Bone marrow (tissue), 2 donors: ENCODE measurements at regions not wholly inside any gene's neighbourhood (a gene's known extent, or its start where the extent isn't known, plus 50 kb on each side); places are given as distances from the start of the nearest gene placed in this dataset.

ENCODE experiments used
- DNase-seq, 2 donors: peaks; one replicate each; lab custom pipeline; 2025; lab: John Stamatoyannopoulos, UW

DNA sequence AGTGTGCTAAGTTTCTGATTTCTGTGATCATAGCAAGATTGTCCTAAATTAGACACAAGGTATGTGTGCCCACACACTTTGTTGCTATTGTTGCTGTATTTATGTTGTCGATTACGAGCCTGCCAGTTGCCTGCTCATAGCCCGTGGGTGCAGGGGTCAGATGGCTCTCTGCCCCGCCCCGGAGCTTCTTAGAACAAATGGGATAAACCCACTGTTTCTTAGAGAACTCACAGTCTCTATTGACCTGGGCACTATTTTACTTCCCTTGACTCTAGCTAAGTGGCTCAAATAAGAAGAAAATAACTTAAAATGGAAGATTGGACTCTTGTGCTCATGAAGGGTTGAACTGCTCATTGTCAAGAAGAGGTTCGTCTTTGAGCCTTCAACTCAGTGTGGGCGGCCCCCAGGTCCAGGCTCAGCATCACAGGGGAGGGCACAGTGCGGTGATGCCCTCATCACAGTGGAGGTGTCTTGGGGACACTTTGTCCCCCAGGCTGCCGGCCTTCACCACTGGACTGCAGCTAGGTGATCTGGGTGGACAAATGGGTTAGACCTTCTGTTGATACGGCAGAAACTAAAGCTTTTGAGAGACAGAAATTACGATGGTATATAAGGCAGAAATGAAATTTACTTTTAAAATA, 155.5 kb downstream of the TENT4A start:
- DNase-seq: no peak

DNA sequence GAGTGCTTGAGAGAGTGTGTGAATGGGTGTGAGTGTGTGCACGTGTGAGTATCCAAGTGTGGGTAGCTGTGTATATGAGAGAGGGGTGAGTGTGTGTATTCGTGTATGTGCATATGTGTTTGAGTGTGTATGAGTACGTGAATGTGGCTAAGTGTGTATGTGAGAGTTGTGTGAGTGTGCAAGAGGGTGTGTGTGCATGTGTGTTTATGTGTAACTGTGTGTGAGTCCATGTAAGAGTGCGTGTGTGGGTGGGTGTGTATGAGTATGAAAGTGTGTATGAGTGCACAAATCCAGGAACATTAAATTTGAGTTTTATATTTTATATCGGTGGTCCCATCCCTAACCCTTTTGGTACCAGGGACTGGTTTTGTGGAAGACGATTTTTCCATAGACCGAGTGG, 156.4 kb downstream of the TENT4A start:
- DNase-seq: no peak

DNA sequence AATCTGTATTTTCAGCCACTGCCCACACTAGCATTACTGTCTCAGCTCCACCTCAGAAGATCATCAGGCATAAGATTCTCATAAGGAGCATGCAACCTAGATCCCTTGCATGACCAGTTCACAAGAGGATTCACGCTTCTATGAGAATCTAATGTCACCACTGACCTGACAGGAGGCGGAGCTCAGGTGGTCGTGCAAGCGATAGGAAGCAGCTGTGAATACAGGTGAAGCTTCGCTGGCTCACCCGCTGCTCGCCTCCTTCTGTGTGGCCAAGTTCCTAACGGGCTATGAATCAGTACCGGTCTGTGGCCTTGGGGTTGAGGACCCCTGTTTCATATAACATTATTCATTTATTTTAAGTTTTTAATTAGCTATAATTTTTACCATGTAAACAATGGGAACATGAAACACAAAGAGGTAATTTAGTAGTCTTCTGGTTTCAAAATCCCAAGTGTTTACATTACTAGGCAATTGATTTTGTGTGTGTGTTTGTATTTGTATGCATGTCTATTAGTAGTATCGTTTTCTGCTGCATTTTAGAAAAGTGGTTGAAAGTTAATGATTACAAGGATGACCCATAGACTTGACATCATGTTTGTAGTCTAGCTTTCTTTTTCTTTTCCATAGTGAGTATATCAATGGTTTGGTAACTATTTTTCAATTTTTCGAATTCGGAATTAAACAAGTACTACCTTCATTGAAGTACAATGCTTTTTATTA, 159.4 kb downstream of the TENT4A start:
- no peak for DNase-seq

DNA sequence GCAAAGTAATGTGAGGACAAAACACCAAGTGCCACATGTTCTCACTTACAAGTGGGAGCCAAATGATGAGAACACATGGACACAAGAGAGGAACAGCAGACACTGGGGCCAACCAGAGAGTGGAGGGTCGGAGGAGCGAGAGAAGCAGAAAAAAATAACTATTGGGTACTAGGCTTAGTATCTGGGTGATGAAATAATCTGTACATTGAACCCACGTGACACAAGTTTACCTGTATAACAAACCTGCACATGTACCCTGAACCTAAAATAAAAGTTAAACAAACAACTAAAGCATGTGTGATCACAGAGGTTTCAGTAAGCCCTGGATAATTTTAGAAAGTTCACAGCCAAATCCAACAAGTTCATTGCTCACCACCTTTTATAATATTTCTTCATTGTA, 160.1 kb downstream of the TENT4A start:
- DNase-seq: no peak

DNA sequence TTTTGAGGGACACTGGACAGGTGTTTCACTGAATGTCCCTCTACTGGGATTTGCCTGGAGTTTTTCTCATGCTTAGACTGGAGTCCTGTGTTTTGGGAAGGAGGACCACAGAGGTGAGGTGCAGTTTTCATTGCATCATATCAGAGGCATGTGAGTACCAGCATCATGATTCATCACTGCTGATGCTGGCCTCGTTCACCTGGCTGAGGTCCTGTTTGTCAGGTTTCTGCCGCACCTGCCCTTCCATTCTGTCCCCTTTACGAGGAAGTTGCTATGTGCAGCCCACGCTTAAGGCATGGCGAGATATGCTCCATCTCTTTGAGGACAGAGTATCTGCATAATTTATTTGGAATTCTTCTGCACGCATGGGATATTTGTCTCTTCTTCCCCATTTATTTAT, 162.1 kb downstream of the TENT4A start:
- no peak for DNase-seq

DNA sequence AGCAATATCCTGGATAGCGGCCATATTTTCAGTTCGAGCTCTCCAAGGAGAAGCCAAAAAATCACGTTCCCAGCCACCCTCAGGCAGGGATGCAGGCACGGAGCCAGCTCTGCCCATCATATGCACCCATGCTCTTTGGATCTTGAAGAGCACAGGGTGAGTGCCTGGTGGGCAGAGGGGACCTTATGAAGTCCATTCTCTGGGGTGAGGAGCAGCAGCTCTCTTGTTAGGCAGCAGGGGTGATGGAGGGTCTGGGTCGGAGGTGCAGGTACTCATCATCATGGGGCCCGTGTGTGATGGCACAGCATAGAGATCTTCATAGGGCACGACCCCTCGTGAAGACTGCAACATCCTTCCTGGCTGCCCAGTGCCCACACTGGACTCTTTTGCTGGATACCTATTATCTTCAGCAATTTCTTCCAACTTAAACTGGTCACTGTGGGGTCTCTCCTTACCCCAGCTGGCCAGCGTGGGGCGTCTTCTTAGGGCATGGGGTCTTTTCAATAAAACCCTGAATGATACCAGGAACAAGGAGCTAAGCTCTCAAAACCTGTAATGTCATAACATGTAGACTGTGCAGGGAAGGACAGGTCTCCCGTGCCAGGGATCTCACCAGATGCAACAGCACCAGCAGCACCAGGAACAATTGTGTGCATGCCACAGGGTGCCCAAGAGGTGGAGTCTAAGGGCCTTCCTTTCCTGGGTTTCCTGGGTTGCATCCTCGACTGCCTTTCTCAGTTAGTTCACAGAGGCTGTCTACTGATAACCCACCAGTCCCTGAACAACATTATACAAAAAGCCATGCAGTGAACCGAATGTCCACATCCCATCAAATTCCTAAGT, 165.0 kb downstream of the TENT4A start:
- no peak for DNase-seq

DNA sequence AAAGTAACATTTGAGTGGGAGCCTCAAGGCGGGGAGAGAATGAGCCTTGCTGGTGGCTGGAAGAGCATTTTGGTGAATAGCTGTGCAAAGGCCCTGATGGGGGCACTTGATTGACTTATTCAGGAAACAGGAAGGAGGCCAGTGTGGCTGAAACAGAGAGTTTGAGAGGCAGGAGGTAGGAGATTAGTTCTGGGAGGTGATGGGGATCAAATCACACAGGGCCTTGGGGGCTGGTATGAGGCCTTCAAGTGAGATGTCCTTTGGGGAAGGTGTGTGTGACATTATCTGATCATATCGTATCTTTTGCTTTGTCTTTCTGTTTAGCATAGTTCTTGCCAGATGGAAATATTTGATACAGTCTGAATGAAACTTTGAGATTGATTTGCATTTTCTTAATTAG, 172.3 kb downstream of the TENT4A start:
- DNase-seq: no peak

DNA sequence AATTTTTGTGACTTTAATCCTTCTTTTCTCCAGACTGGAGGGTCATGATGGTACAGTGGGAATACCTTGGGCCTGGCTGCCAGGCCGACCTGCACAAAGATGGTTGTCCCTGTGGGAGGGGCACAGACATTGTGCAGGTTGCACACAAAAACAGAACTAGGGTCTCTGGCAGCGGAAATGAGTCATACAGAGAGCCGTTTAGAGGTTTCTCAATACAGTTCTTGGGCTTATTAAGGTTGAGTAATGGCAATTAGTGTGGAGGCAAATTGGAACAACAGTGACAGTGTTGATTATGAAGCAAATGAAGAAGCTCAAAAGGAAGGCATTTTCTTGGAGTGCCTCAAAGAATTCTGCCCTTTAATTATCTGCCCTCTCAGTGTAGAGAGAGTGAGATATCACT, 173.6 kb downstream of the TENT4A start:
- DNase-seq: no peak

DNA sequence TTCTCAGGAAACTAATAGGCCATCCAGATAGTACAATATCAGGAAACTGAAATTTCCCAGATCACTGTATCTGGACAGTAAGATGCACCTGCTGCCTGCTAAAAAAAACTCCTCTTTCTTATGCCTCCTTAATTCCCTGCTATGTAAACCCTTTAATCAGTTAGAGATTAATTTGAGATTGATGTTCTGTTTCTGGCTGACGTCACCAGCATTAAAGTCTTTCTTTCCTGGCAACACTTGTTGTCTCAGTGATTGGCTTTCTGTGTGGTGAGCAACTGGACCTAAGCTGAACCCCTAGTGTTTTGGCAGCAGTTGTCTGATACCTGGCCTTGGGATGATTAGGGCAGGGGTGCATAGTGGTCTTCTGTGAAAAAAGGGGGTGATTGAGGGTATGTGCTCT, 175.8 kb downstream of the TENT4A start:
- DNase-seq: no peak

DNA sequence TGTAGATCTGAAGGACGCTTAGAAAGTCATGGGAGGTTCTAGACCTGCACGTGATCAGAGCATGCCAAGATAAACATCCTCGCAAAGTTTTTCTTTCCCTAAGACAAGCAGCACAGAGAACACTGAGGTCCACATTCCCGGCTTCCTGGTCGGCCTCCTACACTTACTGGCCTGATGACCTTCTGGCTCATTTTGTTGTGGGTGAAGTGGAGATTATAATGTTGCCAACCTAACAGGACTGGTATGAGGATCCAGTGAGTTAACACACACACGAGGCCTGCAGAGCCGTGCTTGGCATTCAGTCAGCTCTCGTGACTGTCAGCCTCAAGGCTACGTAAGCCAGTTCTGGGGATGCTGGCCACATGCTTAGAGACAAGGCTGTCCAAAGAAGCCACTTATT, 186.0 kb downstream of the TENT4A start:
- DNase-seq: no peak

DNA sequence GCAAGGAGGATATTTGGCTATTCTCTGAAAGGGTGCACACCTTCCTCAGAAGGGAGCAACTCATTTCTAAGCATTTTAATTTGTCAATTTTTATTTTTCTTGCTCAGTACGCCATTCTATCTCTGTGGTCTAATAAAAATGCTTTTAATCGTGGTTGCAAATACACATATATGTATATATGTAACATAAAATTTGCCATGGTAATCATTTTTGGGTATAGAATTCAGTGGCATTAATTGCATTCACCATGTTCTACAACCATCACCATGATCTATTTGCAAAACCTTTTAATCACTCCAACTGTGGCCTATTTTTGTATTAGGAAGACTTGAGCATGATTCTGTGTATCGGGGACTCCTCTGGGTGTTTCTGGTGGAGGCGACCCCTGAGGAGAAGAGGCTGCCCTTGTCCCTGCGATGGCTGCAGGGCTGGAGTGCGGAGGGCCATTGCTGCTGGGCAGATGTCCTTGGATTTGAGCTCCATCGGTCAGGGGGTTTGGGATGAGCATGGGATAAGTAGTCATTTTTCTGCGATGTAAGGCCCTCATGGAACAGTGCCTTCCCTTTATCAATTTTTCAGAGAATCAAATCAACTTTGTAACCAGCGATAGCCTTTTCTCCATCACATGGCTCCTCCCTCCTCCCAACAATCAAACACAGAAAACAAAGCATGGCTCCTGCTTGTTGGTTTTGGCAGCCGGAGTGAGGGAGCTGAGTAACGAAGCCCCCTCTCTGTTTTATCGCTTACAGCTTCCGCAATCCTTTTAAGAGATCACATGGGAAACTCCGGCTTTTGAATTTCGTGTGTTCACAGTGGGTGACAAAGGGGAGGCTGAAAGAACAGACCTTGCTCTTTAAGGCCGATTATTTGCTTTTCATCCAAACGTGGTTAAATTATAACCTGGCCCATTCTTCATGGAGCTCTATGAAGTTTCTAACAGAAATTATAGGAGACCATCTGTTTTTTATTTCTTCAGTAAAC, 187.3 kb downstream of the TENT4A start:
- DNase-seq: no peak

DNA sequence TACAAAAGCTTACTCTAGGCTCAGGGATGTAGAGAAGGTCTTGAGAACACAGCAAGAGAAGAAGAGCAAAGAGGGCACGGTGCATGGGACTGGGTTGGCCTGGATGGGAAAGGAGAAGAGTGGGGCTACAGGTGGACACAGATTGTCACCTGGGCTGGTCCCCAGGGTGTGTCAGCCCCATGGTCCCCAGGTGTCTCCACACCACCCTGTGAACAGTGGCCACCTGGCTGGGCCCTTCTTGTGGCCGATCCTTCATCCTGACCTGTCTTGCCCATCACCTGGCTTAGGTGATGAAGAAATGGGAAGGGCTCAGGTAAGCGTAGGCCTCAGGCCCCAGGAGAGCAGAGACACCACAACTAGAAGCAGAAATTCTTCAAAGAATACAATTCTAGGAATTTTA, 188.9 kb downstream of the TENT4A start:
- no peak for DNase-seq

DNA sequence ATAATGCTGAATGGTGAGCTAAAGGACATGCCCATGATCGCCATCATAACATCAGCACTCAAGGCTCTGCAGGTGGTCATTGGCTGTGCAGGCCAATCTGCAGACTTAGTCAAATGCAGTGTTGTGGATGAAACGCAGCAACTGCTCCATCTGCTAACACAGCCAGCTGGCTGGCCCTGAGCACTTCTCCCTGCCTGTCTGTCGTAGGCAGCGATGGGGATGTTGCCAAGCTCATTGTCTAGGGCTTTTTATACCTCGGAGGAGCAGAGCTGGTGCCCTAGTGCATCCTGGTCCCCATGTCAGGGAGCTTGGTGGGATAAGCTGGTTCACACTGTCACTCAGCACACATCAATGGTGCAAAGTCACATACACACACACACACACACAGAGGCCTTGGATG, 189.4 kb downstream of the TENT4A start:
- no peak for DNase-seq

DNA sequence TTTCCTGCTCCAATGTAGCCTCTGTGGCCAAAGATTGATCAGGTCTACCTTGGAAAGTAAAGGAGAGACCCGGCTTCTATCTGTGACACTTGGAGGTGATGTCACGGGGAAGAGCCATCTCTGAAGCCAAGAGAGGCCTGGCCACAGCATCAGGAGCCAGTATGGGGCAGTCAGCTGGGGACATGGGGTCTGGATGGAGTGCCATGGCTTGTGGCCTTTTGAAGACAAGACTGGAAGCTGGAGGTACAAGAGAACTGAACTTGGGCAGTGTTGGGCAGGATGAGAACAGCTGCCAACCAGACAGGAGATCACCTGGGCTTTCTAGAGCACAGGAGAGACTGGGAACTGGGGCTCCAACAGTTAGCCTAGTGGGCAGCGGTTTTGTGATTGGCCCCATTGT, 190.7 kb downstream of the TENT4A start:
- no peak for DNase-seq

DNA sequence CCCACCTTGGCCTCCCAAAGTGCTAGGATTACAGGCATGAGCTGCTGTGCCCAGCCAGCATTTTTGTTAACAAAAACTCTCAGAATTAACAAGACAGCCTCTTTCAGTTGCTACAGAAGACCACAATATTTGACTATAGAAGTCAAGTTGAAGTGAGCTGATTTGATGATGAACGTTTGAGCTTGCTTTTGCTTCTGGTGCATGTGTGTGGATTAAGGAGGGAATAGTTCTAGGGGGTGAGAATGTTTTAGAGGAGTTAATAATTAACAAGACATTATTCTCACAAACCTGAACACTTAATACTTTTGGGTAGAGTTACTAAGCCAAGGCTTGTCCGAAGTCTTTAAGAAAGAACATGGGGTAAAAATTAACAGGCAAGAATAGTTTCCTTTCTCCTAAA, 191.6 kb downstream of the TENT4A start:
- DNase-seq: no peak

DNA sequence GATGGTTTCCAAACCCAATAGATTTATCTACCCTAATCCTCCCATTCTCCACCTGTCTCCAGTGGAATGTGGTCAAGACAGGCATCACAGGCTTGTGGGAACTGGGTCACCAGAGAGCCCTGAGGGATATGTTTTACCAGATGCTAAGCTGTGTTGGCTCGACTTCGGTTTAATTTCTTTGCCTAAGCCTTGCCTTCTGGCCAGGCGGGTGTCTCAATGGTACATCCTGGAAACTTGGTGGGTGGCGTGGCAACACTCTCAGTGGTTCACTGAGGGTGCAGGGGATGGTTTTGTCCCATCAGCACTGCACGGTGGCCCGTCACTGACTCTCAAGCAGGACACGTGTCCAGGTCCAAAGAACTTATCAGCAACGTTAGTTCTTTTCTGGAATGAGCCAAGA, 192.2 kb downstream of the TENT4A start:
- DNase-seq: no peak

DNA sequence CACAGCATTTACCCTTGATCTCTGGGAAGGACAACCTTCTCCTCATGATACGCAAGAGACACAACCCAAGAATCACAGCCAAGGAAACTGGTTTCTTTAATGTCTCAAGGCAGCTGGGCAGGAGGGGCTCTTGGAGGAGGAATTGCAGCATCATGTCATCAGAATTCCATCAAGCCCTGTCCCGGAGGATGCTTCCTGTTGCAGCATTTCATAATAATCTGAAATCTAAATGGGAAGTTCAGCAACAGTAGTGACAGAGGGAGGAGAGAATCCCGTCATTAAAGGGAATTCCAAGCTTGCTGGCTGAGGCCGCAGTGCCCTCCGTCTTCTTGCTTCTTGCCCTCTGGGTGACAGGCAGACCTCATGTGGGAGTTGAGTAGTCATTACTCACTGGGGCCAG, 192.7 kb downstream of the TENT4A start:
- DNase-seq: no peak

DNA sequence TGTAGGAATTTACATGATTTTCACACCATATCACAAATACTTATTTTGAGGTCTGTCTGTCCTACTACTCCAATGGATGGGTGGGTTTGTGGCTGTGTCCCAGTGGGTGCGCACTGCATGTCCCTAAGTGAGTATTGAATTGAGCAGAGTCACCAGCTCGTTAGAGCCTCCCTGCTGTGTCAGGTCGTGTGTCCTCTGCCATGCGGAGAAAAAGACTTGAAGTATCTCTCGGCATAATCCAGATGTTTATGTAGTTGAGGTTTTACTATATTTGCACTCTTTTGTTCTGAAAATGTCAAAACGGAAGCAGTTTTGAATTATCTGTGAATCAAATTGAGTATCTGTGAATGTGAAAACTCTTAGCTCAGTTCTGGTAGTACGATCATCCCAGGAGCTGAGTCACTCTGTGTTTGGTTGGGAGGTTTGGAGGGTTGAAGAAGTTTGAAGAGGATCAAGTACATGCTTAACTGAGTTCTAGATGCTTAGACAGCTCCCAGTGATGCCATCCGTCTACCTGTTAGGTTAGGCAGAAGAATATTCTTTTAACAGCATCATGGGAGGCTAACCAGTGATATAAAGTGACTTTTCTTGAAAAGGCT, 194.2 kb downstream of the TENT4A start:
- no peak for DNase-seq

DNA sequence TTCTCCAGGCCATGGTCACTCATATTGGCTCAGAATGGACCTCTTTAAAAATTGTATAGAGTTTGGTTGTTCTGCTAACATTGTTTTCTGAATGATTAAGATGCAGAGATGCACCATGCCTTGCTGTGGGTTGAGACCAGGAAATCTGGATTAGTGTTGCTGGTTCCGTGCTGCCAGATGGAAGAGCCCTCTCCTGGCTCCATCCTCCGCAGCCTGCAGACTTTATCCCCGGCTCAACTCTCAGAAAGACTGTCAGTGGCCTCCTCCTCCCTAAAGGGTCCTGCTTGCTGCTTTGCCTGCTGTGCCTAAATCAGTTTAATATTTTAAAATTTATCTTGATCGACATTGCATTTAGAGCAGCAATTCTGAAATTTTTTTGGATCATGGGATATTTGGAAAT, 196.7 kb downstream of the TENT4A start:
- DNase-seq: no peak

DNA sequence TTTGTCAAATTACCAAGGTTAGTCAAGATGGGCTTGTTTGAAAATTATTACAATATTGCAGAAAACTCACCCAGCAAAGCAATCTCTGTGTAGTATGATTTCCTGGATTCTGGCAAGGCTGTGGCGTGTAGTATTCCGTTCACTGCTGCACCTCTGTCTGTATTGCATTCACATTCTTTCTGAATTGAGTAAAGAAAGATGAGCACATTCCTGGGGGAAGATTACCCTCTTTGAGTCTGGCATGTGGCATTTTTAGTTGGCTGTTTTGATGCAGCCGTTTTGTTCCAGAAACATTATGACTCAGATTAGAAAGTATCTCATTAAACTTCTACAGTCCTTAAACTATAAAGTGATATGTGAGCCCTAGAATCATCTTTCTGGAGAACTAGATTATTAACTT, 197.7 kb downstream of the TENT4A start:
- DNase-seq: no peak

DNA sequence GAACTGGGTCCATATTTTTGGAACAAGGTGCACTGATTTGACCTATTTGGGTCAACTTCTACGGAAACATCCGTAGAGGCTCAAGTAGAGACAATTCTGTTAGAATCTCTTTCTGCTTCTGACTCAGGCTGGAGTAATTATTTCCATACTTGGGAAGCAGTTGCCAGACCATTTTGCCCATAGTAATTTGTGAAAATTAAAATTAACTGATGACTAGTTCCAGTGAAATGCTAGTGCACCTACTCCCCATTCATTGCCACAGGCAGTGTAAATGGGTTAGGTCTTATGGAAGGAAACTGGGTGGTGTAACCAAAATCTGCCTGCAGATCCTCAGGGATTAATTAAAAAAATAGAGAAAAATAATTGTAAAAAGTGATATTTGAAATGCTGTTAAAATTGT, 201.1 kb downstream of the TENT4A start:
- DNase-seq: no peak

DNA sequence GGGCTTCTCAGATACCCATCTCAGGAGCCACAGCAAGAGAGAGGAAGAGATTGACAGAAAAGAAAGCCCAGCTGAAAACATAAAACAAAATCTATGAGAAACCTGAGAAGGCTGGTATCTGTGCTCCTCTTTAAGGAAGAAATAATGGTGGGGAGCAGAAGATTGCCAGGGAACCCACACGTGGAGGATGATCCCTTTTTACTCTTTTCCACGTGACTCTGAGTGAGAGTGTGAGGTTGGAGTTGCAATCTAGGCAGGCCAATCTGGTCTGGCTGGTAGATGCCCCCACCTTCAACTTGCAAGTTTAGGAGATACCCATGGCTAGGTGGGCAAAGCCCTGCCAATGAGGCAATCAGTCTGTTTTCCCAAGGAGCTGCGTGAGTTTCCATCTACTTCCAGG, 202.3 kb downstream of the TENT4A start:
- DNase-seq: no peak
